Breast epithelium (tissue), 4 donors: ENCODE measurements at regions not wholly inside any gene's neighbourhood (a gene's known extent, or its start where the extent isn't known, plus 50 kb on each side); places are given as distances from the start of the nearest gene placed in this dataset.

ENCODE experiments used
- DNase-seq, 2 donors: peaks; one replicate each; pipeline ENCODE4 v3.0.0-alpha.2; 2019; ENCODE audit warnings: low spot score in 2 of 2
- H3K27ac ChIP-seq, 2 donors: fragments of 200-600 bp; sonication (generic) in 1 of 2; one replicate each; pipeline ENCODE4 v1.5.1; 2016 to 2019; ENCODE audit warnings: mild to moderate bottlenecking in 1 of 2
- H3K27me3 ChIP-seq, 2 donors: fragments of 200-600 bp; sonication (generic) in 1 of 2; one replicate each; pipeline versions ENCODE4 v1.5.1 to v1.6.0; 2017 to 2019; ENCODE audit warnings: control low read depth in 1 of 2, mild to moderate bottlenecking in 1 of 2
- H3K36me3 ChIP-seq: fragments of 200-600 bp; one replicate; pipeline ENCODE4 v1.5.1; 2019
- H3K4me1 ChIP-seq, 2 donors: fragments of 200-600 bp; sonication (generic); one replicate each; pipeline ENCODE4 v1.5.1; 2016 to 2019; ENCODE audit warnings: control low read depth in 1 of 2
- H3K4me3 ChIP-seq, 3 donors: fragments of 200-600 bp; sonication (generic); 1 replicate in 2 of 3; 2 replicates in 1 of 3; pipeline ENCODE4 v1.5.1; 2016 to 2019; ENCODE audit warnings: mild to moderate bottlenecking in 3 of 3, moderate library complexity in 2 of 3
- H3K9me3 ChIP-seq, 2 donors: fragments of 200-600 bp; sonication (generic) in 1 of 2; one replicate each; pipeline ENCODE4 v1.5.1; 2016 to 2019; ENCODE audit warnings: control low read depth in 1 of 2
- CTCF ChIP-seq, 3 donors: fragments of 450-650 bp; IDR thresholded peaks; one replicate each; pipeline ENCODE4 v1.5.1; 2016 to 2017; ENCODE audit warnings: antibody characterized with exemption in 3 of 3, mild to moderate bottlenecking in 3 of 3, moderate library complexity in 3 of 3
- POLR2A ChIP-seq: fragments of 450-650 bp; IDR thresholded peaks from one replicate; pipeline ENCODE4 v1.6.1; 2016; ENCODE audit warnings: antibody characterized with exemption, mild to moderate bottlenecking, moderate library complexity
- POLR2AphosphoS5 ChIP-seq, 3 donors: sonication (generic); formaldehyde crosslinking; IDR thresholded peaks; one replicate each; pipeline ENCODE4 v1.6.1; 2017; ENCODE audit warnings: antibody characterized with exemption in 3 of 3
- intact Hi-C: fragments of 100-400 bp; cut with DNase I; formaldehyde crosslinking; loops from one replicate; pipeline ENCODE4 v1.15.1; 2023; ENCODE audit warnings: low total_unique reads

DNA sequence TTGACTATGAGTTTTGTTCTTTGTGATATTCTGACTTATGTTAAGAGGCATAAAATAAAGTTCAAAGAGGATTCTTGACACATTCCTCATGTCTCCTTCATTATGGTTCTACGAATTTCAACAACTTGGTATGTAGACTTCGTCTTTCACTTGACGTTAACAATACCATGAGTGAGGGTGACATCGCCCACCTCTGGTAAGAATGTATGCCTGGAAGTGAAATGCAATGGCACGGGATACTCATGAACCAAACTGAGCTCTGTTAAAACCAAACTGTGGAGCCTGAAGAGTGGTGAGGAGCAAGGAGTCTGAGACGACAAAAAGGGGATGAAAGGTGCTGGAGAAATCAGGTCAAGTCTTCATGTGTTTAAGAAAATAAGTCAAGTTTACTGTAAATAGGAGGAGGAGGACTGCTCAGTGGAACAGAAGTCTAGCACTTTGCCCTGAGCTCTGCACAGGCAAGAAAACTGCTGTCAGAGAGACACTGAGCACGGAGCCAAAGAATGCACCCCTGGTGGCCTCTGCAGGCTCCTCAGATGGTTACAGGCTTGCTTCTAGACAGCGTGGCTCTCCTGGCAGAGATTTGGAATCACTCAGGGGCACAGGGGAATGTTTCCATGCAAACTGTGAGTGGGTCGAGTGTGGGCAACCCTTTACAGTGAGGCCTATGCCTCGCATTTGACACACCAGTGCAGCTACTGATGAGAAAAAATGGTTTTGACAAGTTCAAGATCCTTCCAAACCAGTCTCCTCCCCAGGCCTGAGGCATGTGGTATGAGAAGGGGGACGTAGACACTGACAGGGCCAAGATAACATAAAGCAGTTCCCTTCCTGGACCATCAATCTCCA is 470.1 kb downstream of the IRX1 start:
- no peak overlapping the region for H3K27ac ChIP-seq
- no peaks in the 10 kb centered on the region for H3K9me3 ChIP-seq
- TF ChIP-seq CTCF (IDR thresholded peaks at IDR 0.05) (no peak), POLR2AphosphoS5 (IDR thresholded peaks at IDR 0.05) (no peak), POLR2A (no peak)
- intact Hi-C loops, result no loop called here
- H3K27me3 ChIP-seq, result no peaks in the 10 kb centered on the region
- H3K4me1 ChIP-seq, result no peaks in the 10 kb centered on the region
- no peaks in the 10 kb centered on the region for H3K36me3 ChIP-seq
- DNase-seq, result no peak
- no peak overlapping the region for H3K4me3 ChIP-seq

DNA sequence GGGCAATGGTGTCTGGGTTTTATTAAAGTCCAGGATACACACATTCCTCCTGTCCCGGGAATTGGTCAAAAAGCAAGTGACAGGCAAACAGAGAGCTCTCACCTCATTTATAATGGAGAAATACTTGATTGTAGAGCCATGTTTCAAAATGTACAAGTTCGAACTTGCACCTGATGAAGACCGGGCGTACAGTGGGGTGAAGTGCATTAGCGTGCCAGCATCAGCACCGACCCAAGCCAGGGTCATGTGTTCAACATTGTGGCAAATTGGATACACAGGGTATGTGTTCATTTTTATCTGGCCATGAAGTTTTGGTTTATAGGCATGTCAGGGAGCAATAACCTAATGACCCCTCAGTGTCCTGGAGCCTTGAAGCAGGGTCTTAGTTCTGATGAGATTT is 472.5 kb downstream of the IRX1 start:
- H3K4me3 ChIP-seq, result no peak overlapping the region
- no peaks in the 10 kb centered on the region for H3K36me3 ChIP-seq
- no peaks in the 10 kb centered on the region for H3K9me3 ChIP-seq
- intact Hi-C loops, result no loop called here
- H3K27me3 ChIP-seq, result no peaks in the 10 kb centered on the region
- TF ChIP-seq CTCF (IDR thresholded peaks at IDR 0.05), result no peak
- TF ChIP-seq POLR2AphosphoS5 (IDR thresholded peaks at IDR 0.05), result no peak
- TF ChIP-seq POLR2A, result no peak
- H3K27ac ChIP-seq, result no peak overlapping the region
- no peaks in the 10 kb centered on the region for H3K4me1 ChIP-seq
- DNase-seq, result no peak

DNA sequence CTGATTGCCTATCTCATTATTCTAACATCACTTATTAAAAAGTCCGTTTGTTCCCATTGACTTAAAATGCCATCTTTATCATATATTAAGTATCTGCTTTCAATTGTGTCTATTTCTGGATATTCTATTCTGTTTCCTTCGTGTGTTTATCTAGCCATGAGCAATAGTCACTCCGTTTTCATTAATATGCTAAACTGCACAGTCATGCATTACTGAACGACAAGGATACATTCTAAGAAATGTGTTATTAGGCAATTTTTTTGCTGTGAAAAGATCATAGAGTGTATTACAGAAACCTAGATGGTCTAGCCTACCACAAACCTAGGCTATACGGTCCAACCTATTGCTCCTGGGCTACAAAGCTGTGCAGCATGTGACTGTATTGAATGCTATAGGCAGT is 482.9 kb downstream of the IRX1 start:
- Histone ChIP-seq H3K4me3 (no peak overlapping the region), H3K36me3 (no peaks in the 10 kb centered on the region), H3K27me3 (no peaks in the 10 kb centered on the region), H3K9me3 (no peaks in the 10 kb centered on the region), H3K27ac (no peak overlapping the region), H3K4me1 (no peaks in the 10 kb centered on the region)
- DNase-seq, result no peak
- TF ChIP-seq POLR2A (no peak), POLR2AphosphoS5 (IDR thresholded peaks at IDR 0.05) (no peak), CTCF (IDR thresholded peaks at IDR 0.05) (no peak)
- intact Hi-C loops, result no loop called here

GRCh38 chr5:4079831-4080230 is 484.2 kb downstream of the IRX1 start:
- H3K27ac ChIP-seq, result no peak overlapping the region
- no peaks in the 10 kb centered on the region for H3K4me1 ChIP-seq
- H3K36me3 ChIP-seq, result no peaks in the 10 kb centered on the region
- TF ChIP-seq CTCF (IDR thresholded peaks at IDR 0.05), result no peak
- H3K27me3 ChIP-seq, result no peaks in the 10 kb centered on the region
- no peak for DNase-seq
- H3K4me3 ChIP-seq, result no peak overlapping the region
- H3K9me3 ChIP-seq, result no peaks in the 10 kb centered on the region
- intact Hi-C loops, result no loop called here

- intact Hi-C loops, result no loop called here
- Histone ChIP-seq H3K27me3 (no peaks in the 10 kb centered on the region), H3K4me1 (no peaks in the 10 kb centered on the region), H3K36me3 (no peaks in the 10 kb centered on the region), H3K27ac (no peak overlapping the region), H3K4me3 (no peak overlapping the region), H3K9me3 (no peaks in the 10 kb centered on the region)
- TF ChIP-seq POLR2A (no peak), CTCF (IDR thresholded peaks at IDR 0.05) (no peak), POLR2AphosphoS5 (IDR thresholded peaks at IDR 0.05) (no peak)
- no peak for DNase-seq
These were observed 484.7 kb downstream of the IRX1 start for GRCh38 chr5:4080370-4080769.
